Activated CD8-positive, alpha-beta memory T cell treated with anti-CD3 and anti-CD28 coated beads, Interleukin-2, amount 50 U/mL, for 48 hours (primary cell): ENCODE measurements at regions not wholly inside any gene's neighbourhood (a gene's known extent, or its start where the extent isn't known, plus 50 kb on each side); places are given as distances from the start of the nearest gene placed in this dataset.

Experiments used
- DNase-seq: peaks from one replicate; pipeline ENCODE4 v3.0.0-alpha.2; 2020

DNA sequence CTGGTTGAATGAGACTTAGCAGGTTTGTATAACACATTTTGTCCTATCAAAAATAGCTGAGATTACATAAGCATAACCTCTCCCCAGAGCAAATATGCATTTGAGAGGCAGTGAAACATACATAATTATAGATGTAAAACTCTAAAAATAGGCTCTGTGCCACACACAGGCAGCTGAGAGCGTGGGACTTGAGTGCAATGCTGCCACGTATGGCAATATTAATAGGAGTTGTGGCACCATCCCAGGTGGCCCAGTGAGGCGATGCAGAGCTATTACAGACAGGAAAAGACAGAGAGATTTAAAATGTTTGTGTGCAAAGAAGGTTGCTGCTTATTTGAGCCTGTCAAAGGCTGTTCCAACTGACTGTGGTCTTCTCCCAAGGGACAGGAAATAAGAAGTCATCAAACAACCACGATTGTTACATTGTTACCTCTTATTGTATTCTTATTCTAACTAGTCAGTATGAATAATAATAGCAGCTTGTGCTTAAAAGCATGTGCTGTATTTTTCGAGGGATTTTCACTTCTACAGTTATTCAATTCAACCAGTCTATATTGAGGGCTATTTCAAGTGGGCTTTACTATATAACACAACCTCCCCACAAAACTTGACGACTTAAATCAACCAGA, 116.5 kb downstream of the SALL1 start:
- no peak for DNase-seq

DNA sequence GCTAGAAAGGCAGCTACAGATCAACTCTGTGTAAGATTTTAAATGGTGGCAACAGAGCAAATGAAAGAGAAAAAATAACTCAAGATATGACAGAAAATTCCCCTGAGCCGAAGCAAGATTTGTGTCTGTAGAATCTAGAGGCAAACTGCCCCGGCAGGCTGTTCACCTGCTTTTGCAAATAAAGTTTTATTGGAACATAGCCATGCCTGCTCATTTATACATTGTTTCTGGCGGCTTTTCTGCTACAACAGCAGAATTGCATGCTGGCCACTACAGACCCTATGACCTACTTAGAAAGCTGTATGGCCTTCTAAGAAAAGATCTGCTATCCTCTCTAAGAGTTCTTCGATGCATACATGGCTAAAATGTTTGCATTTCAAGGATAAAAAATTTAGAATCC, 119.5 kb downstream of the SALL1 start:
- no peak for DNase-seq

DNA sequence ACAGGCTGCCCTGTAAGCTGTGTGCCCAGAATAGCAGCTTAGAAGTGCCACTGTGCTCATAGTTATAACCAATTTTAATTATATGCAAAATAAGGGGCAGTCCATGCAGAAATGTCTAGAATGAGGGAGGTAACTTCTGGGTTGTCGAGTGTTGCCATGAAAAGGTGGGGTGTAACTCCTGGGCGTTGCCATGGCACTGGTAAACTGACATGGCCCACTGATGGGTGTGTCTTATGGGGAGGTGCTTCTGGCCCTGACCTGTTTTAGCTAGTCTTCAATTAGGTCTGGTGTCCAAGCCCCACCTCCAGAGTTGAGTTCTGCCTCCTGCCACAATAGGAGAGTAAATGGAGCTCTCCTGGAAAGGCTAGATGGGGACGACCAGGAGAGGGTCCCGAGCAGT, 120.6 kb downstream of the SALL1 start:
- no peak for DNase-seq

DNA sequence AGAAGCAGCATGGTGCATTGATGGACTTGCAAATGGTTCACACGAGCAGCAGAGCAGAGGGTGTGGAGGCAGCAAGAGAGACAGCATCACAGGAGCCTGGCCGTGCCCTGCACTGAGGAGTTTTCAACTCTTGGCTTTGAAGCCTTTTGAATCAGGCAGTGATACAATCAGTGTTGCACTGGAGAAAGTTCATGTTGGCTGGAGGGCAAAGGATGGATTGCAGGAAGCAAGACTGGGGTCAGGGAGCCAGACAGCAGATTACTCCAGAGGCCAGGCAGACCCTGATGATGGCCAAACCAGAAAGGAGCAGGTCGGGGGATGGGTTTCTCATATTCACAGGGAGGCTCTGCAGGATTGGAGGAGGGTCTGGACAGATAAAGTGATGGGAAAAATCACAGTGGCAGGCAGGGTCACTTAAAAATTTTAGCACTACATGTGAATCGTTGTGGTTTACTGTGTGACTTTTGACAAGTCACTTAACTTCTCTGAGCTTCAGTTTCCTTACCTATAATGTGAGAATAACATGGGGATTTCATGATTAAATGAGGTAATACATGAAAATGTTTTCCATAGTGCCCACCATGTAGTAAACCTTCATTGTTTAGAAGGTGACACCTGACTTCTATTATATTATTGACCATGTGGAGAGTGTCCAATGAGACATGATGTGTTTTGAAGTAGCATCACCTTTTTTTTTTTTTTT, 125.3 kb downstream of the SALL1 start:
- DNase-seq, result no peak

DNA sequence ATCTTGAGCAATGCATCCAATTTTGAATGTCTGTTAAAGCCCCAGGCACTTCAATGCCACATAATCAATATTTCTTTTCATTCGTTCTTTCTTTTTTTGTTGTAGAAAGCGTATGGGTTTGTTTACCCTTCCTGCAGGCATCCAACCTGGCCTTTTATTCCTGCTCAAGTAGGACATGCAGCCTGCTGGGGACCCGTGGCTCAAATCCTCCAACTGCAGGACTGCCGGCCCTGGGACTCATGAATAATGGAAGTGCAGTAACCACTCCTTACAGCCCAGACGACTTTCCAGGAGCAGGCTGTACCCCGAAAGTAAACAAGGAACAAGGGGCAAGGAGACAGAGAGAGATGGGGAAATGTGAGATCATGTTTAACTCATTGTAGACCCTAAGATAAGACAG, 126.4 kb downstream of the SALL1 start:
- no peak for DNase-seq

DNA sequence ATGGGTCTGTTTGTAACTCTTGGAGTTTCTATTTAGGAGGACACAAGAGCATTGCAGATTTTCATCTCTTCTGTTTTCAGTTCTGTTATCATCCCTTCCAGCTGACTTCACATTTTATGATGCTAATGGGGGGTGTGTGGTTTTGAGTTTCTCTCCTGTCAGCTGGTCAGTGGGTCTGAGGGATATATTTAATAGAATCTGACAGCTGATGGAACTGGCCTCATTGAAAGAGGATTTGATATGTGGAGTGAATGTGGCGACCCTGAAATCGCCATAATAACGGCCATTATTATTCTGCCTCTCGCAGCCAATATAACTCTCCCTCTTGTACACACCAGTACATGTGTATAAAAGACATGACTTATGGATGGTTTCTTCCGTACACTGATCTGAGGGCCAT, 128.1 kb downstream of the SALL1 start:
- no peak for DNase-seq

DNA sequence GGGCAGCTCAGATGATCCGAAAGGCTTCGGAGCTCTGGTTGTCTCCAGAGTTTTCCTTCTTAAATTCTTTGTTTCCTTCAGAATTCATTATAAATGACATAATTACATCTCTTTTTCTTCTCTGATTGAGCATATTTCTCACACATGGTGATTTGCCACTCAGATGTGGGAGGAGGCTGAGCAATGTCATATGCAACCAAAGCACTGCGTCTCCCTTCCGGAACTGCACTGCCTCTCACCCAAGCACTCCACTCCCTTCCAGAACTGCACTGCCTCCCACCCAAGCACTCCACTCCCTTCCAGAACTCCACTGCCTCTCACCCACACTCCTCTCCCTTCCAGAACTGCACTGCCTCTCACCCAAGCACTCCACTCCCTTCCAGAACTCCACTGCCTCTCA, 131.5 kb downstream of the SALL1 start:
- no peak for DNase-seq

DNA sequence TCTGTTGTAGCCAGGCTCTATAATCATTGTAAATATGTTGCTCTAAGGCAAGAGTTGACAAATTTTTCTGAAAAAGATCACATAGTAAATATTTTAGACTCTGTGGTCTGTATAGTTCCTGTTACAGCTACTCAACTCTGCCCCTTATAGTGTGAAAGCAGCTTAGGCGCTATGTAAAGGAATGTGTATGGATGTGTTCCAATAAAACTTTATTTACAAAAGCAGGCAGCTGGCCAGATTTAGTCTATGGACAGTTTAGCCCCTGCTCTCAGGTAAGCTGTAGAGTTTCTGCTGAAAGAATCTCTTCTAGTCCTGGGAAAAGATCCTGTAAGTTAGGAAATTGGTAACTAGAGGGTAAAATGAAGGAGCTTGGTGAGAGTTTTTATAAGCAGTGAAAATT, 133.1 kb downstream of the SALL1 start:
- DNase-seq, result no peak

DNA sequence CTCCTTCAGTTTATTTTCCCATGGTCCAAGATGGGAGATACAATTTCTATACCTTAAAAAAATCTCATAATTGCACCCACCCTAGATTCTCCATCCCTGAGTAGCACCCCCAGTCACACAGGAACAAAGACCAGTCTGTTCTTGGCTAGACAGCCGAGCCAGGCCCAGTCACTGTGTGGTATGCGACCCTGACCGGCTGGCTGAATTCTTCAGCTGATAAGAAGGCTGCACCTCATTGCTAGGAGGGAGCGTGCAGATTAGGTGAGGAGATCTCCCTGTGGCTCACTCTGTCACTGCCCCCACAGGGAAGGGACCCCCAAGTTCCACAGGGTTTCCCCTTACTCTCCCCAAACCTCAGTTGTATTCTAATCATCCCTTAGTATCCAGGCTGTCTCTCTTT, 138.7 kb downstream of the SALL1 start:
- DNase-seq, result no peak

DNA sequence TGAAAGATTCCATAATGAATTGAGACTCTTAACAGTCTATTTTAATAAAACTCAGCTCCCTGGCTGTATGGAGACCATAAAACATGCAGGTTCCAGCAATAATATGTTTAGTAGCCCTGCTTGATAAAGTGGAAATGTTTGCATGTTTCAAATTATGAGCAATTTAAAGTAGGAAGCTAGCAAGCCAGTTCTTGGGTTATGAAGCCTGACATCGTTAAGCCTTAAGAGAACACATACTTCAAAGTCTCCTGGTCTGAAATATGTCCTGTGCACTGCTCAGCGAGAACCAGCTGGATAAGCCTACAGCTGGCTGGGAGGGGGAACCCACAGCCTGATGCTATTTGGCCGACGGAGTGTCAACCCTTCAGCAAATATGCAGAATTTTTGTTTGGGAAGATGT, 140.3 kb downstream of the SALL1 start:
- DNase-seq, result no peak

DNA sequence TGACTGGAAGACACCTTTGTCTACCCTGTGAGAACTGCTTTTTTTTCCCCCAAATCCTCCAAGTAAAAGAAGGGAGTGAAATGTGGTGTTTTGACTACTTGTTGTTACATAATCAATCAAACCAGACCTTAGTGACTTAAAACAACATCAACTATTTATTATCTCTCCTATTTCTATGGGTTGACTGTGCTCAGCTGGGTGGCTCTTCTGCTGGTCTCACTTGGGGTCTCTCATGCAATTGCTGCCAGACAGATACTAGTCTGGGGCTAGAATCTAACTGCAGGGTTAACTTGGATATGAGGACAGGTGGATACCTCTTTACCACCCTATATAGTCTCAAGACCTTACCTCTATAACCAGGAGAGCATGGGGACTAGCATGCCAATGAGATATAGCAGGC, 141.3 kb downstream of the SALL1 start:
- no peak for DNase-seq

DNA sequence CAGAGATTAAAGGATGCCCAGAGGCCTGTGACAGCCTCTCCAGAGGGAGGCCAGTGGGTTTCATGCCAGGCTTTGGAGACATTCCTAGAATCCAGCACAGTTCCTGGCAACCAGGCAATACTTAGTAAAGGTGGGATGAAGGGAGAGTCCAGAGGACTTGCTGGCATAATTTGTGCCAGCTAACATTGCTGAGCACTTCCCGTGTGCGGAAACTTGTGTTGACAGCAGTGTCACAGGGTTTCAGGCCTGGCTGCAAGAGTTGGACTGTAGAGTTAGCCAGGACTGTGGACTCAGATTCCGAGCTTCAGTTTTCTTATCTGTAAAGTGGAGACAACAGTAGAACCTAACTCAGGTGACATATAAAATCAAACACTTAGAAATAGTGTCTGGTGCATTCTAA, 141.7 kb downstream of the SALL1 start:
- DNase-seq, result no peak

DNA sequence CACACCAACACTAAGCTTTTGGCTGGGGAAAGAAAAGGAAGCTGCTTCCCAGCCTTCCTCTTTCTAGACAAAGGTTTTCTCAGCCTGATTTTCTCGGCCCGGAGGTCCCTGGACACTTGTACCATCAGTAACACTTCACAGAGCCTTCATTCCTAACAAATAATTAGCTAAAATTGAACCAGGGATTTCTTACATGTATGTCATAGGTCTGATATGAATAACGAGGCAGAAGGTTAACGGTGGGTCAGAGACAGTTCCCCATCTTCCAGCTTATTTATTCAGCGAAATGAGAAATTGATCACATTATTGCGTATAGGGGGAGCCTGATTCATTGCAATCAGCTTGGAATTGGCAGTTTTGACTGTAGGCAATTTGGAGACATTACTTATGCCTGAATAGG, 142.5 kb downstream of the SALL1 start:
- no peak for DNase-seq

DNA sequence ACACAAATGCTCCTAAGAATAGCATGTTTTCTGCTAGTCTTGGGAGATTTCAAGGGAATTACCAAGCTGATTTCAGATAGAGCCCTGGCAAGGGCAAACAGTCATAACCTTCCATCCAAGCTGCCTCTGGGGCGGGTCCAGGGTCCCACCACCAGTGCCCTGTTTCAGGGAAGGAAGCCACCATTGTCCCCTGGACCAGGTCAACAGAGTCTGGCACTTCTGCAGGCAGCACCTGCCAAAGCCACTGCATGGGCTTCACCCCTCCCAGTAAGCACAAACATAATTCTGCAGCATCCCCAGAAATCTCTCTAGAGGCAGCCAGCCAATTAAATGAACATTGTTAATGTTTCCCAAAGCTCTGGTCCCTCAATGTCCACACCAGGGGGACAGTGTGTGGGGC, 143.0 kb downstream of the SALL1 start:
- DNase-seq, result no peak

DNA sequence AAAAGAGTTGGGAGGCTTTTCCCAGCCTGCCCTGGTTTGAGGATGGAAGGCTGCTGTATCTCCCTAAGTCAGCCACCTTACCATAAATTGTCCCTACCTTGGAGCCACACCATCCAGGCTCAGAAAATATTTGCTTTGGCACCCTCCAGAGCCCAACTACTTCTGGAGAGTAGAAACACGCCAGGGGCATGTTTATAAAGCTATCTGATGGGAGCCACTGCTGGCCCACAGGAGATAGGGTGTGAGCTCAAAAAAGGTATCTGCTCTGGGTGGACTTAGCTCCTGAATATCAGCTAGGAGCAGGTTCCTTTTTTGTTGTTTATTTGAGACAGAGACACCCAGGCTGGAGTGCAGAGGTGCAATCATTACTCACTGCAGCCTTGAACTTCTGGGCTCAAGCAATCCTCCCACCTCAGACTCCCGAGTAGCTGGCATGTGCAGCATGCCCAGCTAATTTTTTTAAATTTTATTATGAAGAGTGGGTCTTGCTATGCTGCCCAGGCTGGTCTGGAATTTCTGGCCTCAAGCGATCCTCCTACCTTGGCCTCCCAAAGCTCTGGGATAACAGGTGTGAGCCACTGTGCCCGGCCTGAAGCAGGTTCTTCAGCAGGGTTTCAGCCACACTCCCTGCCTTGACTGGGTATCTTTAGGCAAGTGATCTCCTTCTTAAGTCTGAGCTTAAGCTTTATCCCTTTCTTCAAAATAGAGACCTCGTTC, 147.1 kb downstream of the SALL1 start:
- no peak for DNase-seq

DNA sequence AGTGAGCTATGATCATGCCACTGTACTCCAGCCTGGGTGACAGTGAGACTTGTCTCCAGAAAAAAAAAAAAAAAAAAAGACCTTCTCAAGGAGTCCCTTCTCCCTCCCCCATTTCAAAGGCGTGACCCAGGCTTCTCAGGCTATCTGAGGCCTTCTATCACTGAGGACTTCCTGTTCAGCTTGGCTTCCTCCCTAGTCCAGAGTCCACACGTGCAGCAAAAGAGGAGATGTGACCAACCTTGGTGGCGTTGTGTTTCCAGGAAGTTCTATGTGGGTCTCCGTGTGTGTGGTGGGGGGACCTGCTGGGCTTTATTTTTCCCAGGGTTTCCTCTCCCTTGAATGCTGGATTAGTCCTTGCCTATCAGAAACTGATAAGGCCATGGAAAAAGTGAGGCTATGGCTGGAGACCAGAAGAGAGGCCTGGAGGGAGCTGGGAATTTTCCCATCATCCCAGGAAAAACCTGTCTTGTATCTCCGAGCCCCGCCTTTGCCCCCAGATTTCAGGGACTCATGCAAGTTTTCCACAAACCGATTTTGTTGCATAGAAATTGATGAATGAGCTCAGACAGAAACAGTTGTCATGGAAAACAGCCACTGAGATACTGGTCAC, 148.1 kb downstream of the SALL1 start:
- no peak for DNase-seq

DNA sequence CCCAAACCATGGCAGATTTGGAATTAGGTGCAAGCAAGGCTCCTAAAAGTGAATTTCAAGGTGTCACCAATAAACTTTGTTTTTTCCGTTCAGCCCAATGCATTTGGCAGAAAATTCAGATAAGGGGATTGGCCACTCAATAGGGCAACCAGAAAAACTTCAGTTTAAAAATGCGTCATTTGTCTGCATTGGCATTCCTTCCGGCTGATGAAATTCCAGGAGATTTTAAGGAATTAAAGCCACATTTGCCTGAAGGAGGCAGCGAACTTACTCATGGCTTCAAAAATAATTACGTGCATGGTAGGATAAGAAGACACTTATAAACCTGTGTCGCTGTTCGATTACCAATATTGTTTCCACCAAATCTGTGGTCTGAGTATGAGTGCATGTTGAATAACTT, 151.9 kb downstream of the SALL1 start:
- no peak for DNase-seq

DNA sequence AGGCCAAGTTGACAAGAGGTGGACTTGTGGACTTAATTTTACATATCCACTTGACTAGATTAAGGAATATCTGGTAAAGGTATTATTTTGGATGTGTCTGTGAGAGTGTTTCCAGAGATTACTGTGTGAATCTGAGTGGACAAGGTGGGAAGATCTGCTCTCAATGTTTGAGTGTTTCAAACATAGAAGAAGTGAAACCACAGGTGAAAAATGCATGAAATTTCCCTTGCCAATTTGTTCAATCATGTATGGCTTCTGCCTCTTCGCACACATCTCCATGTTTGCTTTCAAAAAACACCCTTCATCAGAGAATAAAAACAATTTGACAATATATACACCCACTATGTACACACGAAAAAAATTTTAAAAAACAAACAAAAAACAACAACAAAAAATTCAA, 152.7 kb downstream of the SALL1 start:
- no peak for DNase-seq

DNA sequence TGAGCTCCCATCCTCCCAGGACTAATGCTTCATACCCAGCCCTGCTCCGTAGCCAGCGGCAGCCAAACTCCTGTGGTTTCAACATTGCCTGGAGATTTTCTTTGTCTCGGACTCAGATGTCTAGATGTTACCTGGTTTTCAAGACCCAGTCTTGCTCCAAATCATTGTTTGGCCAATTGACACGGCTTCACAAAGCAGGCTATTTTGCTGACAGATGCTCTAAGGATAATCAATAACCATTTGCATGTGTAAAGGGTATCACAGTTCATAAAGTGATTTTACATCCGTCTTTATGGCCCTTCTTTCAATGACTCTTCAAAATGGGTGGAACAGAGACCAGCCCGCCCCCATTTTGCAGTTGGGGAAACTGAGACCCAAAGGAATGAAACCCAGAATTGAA, 153.4 kb downstream of the SALL1 start:
- DNase-seq, result no peak

DNA sequence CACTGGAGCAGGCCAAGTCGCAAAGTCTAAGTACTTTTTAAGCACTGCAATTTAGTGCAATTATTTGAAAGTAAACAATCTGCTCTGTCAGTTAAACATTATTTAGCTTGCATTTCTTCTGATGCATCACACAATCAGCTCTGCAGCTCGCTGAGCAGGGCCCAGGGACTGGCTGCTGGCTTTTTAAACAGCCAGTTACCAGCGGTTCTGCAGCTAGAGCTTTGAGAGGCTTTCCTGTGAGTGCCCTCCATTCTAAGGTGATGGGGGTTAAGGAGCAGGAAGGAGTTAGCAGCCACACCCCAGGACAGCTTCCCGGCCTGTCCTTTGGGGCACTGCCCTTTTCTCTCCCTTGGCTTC, 154.3 kb downstream of the SALL1 start:
- no peak for DNase-seq

DNA sequence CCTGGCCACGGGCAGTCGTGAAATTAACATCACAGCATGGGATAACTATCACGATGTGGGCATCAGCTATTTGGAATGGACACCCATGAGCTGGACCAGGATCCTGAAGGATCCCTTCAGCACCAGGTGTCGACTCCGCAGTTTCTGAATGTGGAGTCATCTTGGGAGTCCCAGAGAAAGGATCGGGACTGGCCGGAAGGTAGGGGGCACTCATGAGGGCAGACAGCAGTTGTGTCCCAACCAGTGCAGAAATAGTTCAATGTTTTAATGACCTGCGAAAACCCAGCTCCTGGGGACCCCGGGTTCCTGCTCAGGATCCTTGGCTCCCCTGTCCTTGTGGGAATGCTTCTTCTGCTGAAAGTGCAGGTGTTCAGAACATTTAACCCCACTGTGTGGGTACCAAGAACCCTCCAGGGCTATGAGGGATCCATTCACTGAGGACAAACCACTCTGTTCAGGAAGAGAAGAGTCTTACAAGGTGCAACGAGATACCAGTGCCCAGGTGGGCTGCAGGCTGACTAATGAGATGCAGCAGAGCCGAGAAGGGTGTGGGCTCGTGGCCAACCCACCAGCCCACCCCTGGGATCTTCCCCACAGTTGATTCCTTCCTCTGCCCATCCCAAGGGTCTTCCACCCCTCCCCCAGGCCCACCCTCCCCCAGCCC, 154.8 kb downstream of the SALL1 start:
- no peak for DNase-seq

DNA sequence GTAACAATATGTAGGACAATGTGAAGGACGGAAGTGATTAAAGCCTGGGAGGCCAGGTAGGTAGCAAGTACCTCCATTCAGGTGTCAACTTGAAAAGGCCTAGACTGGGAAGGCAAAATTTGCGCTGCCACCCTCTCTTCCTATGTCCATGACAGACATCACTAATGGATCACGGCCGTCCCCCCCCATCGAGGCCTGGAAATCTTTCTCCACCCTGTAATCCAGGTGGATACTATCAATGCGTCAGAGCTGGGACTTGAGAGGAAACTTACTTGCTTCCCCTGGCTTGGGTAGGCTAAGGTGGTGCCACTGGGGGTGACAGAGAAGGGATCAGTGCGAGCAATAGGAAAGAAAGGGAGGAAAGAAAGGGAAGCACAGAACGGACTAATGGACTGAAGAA, 156.1 kb downstream of the SALL1 start:
- DNase-seq, result no peak

DNA sequence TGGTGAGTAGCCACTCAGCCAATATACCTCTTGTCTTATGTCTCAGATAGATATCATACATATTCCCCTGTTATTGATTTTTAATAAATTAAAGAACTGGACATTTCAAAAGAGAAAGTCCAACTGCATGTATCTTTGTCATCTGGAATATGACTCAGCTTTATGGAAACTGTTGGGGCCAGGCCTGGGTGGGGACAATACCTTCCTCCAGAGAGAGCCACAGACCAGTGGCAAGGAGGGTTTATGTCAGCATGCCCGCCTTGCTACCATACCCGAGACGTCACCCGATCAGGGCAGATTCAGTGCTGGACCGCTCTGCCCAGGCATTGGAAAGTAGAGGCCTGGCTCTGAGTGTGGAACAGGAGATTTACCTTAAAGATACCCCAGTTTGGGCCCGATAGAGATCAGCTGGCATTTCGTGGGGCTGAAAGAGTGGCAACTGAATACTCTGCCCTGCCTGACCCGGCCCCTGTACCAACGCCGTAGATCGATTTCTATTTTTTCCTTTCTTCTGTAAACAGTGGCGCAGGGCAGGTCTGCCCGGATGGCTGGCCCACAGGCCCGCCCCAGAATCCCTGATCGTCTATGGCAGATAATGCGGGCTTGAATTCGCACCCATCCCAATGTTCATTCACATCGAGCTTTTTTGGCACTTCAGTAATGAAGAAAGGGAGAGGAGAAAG, 158.6 kb downstream of the SALL1 start:
- no peak for DNase-seq
